Hepatocyte (in vitro differentiated cells): ENCODE measurements at regions not wholly inside any gene's neighbourhood (a gene's known extent, or its start where the extent isn't known, plus 50 kb on each side); places are given as distances from the start of the nearest gene placed in this dataset.

Source experiments
- EZH2 ChIP-seq: fragments of 200-600 bp; sonication (generic); IDR thresholded peaks from 2 replicates; pipeline ENCODE4 v1.6.1; 2016; ENCODE audit warnings: antibody characterized with exemption, mild to moderate bottlenecking, borderline replicate concordance
- EZH2phosphoT487 ChIP-seq: fragments of 200-600 bp; sonication (generic); IDR thresholded peaks from one replicate; pipeline ENCODE4 v1.6.1; 2018; ENCODE audit warnings: antibody characterized with exemption, mild to moderate bottlenecking, low read depth, moderate library complexity; ENCODE audit not compliant: unreplicated experiment, severe bottlenecking
- TF ChIP-seq, protein P1 (sequence below): fragments of 200-600 bp; sonication (generic); IDR thresholded peaks from 2 replicates; pipeline ENCODE4 v1.5.1; 2016; ENCODE audit warnings: antibody characterized with exemption, mild to moderate bottlenecking; ENCODE audit not compliant: poor library complexity

- TF ChIP-seq, protein P1, sequence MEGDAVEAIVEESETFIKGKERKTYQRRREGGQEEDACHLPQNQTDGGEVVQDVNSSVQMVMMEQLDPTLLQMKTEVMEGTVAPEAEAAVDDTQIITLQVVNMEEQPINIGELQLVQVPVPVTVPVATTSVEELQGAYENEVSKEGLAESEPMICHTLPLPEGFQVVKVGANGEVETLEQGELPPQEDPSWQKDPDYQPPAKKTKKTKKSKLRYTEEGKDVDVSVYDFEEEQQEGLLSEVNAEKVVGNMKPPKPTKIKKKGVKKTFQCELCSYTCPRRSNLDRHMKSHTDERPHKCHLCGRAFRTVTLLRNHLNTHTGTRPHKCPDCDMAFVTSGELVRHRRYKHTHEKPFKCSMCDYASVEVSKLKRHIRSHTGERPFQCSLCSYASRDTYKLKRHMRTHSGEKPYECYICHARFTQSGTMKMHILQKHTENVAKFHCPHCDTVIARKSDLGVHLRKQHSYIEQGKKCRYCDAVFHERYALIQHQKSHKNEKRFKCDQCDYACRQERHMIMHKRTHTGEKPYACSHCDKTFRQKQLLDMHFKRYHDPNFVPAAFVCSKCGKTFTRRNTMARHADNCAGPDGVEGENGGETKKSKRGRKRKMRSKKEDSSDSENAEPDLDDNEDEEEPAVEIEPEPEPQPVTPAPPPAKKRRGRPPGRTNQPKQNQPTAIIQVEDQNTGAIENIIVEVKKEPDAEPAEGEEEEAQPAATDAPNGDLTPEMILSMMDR, result no peak
- TF ChIP-seq EZH2, result no peak
- no peak for TF ChIP-seq EZH2phosphoT487
Measured at GRCh38 chr1:208418667-208419066, 174.5 kb upstream of the PLXNA2 start.
